ENCODE measurements at regions not wholly inside any gene's neighbourhood (a gene's known extent, or its start where the extent isn't known, plus 50 kb on each side); places are given as distances from the start of the nearest gene placed in this dataset.

- TF ChIP-seq POLR2A (IDR thresholded peaks at IDR 0.05) (no peak), CTCF (IDR thresholded peaks at IDR 0.05) (no peak)
These were observed 114.0 kb downstream of the RPAP3 start for GRCh38 chr12:47591795-47592194.
